ENCODE measurements at regions not wholly inside any gene's neighbourhood (a gene's known extent, or its start where the extent isn't known, plus 50 kb on each side); places are given as distances from the start of the nearest gene placed in this dataset.

- TF ChIP-seq CTCF (IDR thresholded peaks at IDR 0.05; ENCODE audit: poor library complexity, severe bottlenecking) = no peak
- TF ChIP-seq REST (IDR thresholded peaks at IDR 0.05; ENCODE audit: borderline replicate concordance) = no peak
- no peak for TF ChIP-seq POLR2AphosphoS5 (IDR thresholded peaks at IDR 0.05)
- no peak for TF ChIP-seq SMC3 (conservative IDR thresholded peaks at IDR 0.05; ENCODE audit: poor library complexity)
Measured at GRCh38 chr9:106207298-106207697, 513.0 kb downstream of the TMEM38B start.

Measured in neural cell (in vitro differentiated cells).